HepG2 (cell line): ENCODE measurements at regions not wholly inside any gene's neighbourhood (a gene's known extent, or its start where the extent isn't known, plus 50 kb on each side); places are given as distances from the start of the nearest gene placed in this dataset.

Source experiments
- EHMT2 ChIP-seq: fragments of 200-600 bp; sonication (generic); IDR thresholded peaks from 2 replicates; pipeline ENCODE4 v1.7.0; 2017; ENCODE audit warnings: antibody characterized with exemption, low read depth, low read length, borderline replicate concordance
- FOXM1 ChIP-seq: sonication (generic); formaldehyde crosslinking; IDR thresholded peaks from 2 replicates; pipeline ENCODE4 v1.5.0; 2020; ENCODE audit warnings: missing genetic modification reagents
- JUNB ChIP-seq: sonication (generic); formaldehyde crosslinking; IDR thresholded peaks from 2 replicates; pipeline ENCODE4 v1.8.0; 2022; ENCODE audit warnings: missing genetic modification reagents, mild to moderate bottlenecking, borderline replicate concordance
- MTF1 ChIP-seq: sonication (generic); formaldehyde crosslinking; IDR thresholded peaks from 2 replicates; pipeline ENCODE4 v1.5.0; 2020; ENCODE audit warnings: missing genetic modification reagents
- RBFOX2 ChIP-seq: fragments of 200-400 bp; formaldehyde crosslinking; IDR thresholded peaks from 2 replicates; pipeline ENCODE4 v1.6.1; 2017; ENCODE audit warnings: low read depth, mild to moderate bottlenecking, low read length
- TMF1 ChIP-seq: sonication (generic); formaldehyde crosslinking; IDR thresholded peaks from 2 replicates; pipeline ENCODE4 v1.8.1; 2022; ENCODE audit warnings: low read depth, missing genetic modification reagents
- ZNF547 ChIP-seq: sonication (generic); formaldehyde crosslinking; IDR thresholded peaks from 2 replicates; pipeline ENCODE4 v1.5.1; 2020; ENCODE audit warnings: mild to moderate bottlenecking, missing genetic modification reagents
- ZNF766 ChIP-seq: sonication (generic); formaldehyde crosslinking; IDR thresholded peaks from 2 replicates; pipeline ENCODE4 v1.5.0; 2020; ENCODE audit warnings: missing genetic modification reagents, borderline replicate concordance
- ZNF777 ChIP-seq: sonication (generic); formaldehyde crosslinking; IDR thresholded peaks from 2 replicates; pipeline ENCODE4 v1.4.0; 2020; ENCODE audit warnings: missing genetic modification reagents
- TF ChIP-seq, protein P1 (sequence below): IDR thresholded peaks from 2 replicates; pipeline ENCODE4 v1.6.1; 2012; ENCODE audit warnings: low read length, improper control_type of control experiment
- TF ChIP-seq, protein P2 (sequence below): sonication (generic); formaldehyde crosslinking; IDR thresholded peaks from 2 replicates; pipeline ENCODE4 v1.5.1; 2020; ENCODE audit warnings: mild to moderate bottlenecking, missing genetic modification reagents

DNA sequence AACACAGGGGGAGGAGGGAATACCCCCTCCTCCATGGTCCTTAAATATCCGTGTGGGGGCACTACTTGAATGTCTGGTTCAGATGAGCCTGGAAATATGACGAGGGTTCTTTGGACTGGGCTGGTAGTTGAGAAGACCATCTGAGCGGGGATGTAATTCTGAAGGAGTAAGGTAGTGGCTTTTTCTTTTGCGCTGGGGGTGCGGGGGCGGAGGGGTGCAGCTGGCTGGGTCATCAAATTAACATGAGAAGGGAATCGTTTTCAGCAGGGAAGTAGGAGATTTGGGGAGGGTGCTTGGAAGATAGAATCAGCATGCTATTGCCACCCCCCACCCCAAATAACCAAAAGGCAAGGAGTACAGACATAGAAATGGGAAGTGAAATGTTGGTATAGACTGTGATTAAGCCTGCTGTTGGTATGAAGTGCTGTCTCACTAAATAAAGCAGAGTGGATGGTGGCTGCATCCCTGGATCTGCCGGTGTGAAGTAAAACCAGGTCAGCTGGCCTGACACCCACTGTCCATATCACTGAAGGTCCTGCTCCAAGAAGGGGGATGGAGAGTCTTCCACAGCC is 121.9 kb upstream of the HSD17B12 start (continued):
- no peak for TF ChIP-seq ZNF547 (CRISPR knock-in tag)
- no peak for TF ChIP-seq RBFOX2
- TF ChIP-seq EHMT2 = no peak
- TF ChIP-seq ZNF766 (CRISPR knock-in tag) = no peak
- TF ChIP-seq, protein P1, sequence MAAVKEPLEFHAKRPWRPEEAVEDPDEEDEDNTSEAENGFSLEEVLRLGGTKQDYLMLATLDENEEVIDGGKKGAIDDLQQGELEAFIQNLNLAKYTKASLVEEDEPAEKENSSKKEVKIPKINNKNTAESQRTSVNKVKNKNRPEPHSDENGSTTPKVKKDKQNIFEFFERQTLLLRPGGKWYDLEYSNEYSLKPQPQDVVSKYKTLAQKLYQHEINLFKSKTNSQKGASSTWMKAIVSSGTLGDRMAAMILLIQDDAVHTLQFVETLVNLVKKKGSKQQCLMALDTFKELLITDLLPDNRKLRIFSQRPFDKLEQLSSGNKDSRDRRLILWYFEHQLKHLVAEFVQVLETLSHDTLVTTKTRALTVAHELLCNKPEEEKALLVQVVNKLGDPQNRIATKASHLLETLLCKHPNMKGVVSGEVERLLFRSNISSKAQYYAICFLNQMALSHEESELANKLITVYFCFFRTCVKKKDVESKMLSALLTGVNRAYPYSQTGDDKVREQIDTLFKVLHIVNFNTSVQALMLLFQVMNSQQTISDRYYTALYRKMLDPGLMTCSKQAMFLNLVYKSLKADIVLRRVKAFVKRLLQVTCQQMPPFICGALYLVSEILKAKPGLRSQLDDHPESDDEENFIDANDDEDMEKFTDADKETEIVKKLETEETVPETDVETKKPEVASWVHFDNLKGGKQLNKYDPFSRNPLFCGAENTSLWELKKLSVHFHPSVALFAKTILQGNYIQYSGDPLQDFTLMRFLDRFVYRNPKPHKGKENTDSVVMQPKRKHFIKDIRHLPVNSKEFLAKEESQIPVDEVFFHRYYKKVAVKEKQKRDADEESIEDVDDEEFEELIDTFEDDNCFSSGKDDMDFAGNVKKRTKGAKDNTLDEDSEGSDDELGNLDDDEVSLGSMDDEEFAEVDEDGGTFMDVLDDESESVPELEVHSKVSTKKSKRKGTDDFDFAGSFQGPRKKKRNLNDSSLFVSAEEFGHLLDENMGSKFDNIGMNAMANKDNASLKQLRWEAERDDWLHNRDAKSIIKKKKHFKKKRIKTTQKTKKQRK = no peak
- no peak for TF ChIP-seq FOXM1 (CRISPR knock-in tag)
- TF ChIP-seq, protein P2, sequence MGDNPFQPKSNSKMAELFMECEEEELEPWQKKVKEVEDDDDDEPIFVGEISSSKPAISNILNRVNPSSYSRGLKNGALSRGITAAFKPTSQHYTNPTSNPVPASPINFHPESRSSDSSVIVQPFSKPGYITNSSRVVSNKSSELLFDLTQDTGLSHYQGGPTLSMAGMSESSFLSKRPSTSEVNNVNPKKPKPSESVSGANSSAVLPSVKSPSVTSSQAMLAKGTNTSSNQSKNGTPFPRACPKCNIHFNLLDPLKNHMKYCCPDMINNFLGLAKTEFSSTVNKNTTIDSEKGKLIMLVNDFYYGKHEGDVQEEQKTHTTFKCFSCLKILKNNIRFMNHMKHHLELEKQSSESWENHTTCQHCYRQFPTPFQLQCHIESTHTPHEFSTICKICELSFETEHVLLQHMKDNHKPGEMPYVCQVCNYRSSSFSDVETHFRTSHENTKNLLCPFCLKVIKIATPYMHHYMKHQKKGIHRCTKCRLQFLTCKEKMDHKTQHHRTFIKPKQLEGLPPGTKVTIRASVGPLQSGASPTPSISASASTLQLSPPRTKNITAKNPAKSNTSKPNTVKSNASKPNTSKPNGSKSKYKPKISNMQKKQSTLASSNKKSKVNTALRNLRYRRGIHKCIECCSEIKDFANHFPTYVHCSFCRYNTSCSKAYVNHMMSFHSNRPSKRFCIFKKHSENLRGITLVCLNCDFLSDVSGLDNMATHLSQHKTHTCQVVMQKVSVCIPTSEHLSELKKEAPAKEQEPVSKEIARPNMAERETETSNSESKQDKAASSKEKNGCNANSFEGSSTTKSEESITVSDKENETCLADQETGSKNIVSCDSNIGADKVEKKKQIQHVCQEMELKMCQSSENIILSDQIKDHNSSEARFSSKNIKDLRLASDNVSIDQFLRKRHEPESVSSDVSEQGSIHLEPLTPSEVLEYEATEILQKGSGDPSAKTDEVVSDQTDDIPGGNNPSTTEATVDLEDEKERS (CRISPR knock-in tag) = no peak
- no peak for TF ChIP-seq MTF1
- TF ChIP-seq ZNF777 (CRISPR knock-in tag) = no peak
- no peak for TF ChIP-seq JUNB (CRISPR knock-in tag)
- no peak for TF ChIP-seq TMF1
